CD4-positive, alpha-beta T cell treated with Interleukin-15 for 1 hour (primary cell): ENCODE measurements at regions not wholly inside any gene's neighbourhood (a gene's known extent, or its start where the extent isn't known, plus 50 kb on each side); places are given as distances from the start of the nearest gene placed in this dataset.

Source experiments
- DNase-seq: peaks from one replicate; pipeline ENCODE4 v3.0.0-alpha.2; 2020

DNA sequence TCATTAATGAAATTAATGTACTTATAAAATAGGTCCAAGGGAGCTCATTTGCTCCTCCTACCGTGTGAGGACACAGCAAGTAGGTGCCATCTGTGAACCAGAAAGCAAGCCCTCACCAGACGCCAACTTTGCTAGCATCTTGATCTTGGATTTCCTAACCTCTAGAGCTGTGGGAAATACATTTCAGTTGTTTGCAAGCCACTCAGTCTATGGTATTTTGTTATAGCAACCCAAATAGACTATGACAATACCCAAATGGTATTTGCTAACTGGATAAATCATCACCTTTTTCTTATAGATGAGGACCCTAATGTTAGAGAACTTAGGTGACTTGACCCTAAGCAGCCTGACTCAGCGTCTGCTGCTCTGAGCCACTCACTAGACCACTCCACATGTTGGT lies 379.6 kb downstream of the HRH4 start:
- no peak for DNase-seq

DNA sequence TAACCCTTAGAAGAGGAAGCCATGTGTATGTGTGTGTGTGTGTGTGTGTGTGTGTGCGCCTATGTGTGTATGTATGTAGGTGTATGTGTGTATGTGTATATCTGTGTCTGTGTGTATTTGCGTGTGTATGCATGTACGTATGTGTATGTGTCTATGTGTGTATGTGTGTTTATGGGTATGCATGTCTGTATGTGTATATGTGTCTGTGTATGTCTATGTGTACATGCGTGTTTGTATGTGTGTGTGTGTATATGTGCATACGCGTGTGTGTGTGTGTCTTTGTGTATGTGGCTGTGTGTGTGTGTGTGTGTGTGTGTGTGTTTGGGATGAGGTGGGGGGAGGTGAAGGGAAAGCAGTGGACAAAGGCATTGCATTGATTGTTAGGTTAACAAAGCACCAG lies 380.2 kb downstream of the HRH4 start:
- no peak for DNase-seq

DNA sequence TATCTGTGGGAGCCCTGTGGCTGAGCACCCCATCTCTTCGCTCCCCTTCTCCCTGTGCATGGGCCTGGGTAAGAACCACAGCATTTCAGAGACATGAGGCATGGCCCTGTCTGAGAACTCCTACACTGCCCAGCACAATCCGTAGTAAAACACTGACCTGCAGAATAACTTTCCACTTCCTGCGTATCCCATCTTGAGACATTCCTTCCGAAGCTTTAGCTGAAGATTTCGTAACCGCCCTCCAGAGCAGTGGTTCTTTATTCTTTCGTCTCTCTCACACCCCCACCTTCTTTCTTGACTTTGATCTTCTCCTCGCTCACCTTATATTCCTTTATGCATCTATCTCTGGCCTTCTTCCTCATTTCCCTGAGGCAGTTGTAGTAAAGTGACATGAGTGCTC lies 381.1 kb downstream of the HRH4 start:
- no peak for DNase-seq

DNA sequence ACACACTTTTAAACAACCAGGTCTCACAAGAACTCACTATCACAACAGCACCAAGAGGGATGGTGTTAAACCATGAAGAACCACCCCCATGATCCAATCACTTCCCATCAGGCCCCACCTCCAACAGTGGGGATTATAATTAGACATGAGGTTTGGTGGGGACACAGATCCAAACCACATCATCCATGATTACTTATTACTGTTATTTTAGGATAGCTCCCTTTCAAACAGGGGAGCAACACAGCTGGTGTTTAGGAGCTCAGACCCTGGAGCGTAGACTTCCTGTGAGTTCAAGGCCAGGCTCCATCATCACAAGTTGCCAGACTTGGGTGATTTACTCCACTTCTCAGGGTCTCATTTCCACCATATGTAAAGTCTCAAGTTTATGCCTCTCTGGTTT lies 382.7 kb downstream of the HRH4 start:
- no peak for DNase-seq

DNA sequence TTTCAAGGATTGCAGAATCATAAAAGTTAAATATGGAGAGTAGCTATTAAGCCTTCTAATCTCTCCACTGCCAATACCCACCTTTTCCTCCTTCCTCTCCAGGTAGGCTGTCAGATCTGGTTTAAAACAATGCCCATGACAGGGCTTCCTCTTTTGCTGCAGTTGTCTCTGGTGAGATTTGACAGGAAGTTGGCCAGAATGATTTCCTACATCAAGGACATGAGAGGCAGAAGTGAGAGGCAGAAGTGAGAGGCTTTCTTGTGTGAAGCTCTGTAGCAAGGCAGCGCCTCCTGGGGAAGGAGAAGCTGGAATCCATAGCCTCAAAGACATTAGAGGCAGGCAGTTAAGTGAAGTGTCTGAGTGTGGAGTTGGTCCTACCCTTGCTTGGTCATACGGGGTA lies 385.7 kb downstream of the HRH4 start:
- DNase-seq = no peak

DNA sequence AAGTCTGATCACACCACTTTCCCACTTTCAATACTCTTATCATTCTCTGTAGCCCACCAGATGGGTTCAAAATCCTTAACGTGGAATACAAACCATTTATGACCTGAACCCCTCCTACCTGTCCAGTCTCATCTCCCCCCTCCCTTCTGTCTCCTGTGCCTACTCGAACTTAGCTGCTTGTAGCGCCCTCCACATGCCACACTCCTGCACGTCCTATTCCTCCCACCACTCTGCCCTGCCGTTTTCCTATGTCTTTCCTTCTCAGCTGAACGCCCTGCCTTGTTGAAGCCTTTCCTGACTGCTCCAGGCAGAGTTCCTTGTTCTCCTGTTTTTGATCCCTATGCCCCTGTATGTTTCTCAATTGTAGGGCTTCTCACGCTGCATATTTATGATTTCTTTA lies 390.1 kb downstream of the HRH4 start:
- no peak for DNase-seq

DNA sequence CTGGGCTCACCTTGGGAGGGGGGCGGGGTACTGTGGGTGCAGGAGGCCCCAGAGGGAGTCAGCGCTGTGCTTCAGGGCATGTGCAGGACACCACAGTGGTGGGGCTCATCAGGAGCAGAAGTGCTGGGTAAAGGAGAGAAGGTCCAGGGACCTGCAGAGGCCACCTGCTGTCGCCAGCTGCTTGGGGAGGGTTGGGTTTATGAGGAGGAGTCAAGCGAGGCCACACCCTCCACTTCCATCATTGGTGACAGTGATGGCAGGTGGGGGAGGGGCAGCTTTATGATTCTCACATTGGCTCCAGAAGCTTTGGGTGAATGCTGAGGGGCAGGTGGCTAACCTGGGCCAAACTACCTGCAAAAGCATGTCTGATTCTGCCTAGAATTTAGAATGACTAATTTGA lies 392.6 kb downstream of the HRH4 start:
- no peak for DNase-seq

DNA sequence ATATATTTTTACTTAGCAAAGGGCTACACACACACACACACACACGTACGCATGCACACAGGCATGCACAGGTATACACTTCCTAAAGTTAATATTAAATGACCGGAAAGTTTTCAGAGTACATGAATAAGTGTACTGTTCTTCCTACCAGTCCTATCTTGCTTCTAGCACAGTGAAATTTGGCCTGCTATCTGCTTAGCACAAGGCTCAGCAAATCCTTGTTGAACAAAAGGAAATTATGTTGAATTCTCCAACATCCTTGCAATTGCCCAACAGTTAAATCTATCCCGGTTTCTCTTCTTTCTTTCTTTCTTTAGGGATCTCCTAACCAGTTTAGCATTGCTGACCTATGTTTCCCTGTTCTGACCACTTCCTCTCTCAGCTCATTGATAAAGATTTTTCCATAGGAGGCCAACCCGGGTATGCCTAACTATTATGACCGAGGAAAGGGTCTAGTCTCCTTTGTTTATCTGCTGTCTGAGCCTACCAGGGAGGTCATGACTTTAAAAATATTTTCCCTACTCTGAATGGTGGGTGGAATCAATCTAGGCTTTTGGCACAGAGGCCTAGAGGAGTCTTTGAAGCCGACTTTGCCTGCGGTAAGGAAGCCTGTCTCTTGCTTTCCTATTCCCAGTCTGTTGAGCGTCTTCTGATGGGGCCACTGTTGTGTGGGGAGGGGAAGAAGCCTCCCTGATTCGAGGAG lies 400.7 kb downstream of the HRH4 start:
- no peak for DNase-seq

DNA sequence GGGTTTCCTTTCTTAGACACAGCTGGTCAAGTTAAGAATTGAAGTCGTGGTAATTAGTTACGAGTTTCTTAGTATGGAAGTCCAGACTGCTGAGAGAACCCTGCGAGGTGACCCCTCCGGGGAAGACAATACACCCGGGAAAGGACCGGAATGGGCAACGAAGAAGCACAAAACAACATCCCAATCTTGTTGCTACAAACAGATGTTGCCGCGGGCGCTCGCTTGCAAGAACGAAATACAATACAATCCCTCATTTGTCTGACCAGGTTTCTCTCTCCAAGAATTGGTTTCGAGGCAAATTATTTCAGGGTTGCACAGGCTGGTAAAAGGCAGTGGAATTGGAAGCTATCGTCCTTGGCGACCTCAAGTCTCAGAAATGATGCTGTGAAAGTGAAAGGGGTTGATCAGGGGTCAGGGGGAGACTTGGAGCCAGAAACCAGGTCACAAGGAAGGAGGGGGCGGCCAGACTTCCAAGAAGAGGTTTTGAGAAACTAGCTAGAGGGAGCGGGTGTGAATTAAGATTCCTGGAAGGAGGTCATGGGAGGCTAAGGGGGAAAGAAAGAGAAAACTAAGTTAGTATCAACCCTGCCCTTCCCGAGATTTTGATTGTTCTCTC lies 401.9 kb downstream of the HRH4 start:
- DNase-seq = no peak

DNA sequence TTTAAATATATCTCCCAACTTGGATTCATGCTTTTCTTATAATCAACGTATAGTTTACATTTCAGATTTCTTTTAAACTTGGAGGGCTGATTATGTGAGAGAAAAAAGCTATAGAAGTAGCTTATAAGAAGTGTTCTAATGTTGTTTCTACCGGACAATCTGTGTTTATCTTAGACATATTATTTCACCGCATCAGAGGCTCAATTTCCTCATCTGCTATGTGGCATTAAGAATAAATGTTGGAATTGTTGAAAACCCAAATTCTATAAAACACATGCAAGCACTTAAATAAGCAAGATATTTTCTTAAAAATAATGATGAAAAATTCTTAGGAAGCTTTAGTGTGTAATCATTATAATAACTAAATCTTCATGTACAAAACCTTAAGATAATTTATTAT lies 407.9 kb downstream of the HRH4 start:
- no peak for DNase-seq

DNA sequence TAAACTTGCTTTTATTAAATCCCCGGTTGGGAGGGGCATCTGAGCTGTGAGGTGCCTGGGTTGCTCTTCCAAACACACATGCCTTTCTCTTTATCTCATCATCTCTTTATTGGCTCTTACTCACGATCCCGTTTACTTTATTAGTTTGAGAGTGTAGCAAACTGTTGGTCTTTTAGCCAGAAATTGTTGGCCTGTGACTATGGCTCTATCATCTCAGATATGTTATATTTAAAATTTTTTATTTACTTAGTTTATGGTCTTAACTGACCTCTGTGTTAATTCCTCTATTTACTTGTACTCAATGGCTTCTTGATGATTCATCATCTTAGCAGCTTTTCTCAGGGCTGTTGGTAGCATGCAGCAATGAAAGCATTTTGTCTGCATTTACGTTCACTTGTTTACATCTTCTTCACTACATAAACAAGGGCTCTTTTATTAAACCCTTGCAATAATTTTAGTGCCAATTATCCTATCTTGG lies 408.4 kb downstream of the HRH4 start:
- no peak for DNase-seq

DNA sequence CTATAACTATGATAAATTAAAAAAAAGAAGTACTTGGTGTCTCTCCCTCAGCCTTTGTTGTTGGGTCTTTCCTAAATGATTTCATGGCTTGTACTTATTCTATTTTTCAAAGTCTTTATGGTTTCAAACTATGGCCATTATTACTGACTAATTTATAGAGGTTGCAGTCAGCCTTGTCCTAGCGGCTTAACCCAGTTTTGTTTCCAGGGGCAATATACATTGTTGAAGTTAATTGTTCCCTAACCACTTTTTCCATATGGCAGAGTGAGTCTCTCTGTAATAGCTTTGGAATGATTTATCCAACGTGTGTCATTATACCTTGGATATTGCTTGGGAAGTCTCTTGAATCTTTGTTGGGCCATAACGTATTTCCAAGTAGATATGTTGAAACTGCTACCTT lies 408.8 kb downstream of the HRH4 start:
- DNase-seq = no peak

DNA sequence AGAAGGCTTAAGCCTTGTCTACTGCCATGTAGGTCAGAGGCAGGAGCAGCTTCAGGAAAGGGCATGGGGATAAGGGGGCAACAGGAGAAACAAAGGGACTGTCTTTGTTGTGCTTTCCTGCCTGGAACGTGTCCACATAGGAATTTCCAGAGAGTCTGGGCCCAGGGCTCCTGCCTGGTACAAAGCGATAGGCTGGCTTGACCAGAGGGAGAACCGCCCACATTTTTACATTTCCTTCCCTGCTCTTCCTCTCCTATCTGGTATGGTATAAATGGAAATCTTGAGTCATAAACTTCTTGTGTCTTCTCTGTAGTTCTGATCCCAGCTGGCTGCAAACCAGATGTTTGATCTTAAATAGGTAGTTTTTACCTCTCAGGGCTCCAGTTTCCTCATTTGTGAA lies 414.8 kb downstream of the HRH4 start:
- no peak for DNase-seq

DNA sequence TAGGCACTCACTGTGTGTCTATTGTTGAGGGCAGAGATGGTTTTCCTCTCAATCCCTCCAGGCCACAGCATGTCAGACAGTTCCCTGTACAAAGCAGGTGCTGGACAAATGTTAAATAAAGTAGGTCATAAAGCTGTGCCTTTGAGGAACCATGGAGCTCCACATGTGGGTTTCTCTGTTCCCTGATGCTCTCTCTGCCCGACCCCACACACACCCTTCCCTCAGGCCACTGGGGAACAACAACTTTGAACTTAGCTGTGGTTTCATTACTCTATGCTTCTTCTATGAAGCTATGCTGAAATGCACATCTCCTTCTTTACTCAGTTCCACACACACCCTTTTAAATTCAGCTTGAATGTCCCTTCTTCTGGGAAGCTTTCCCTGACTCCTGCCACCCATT lies 415.3 kb downstream of the HRH4 start:
- DNase-seq = no peak

DNA sequence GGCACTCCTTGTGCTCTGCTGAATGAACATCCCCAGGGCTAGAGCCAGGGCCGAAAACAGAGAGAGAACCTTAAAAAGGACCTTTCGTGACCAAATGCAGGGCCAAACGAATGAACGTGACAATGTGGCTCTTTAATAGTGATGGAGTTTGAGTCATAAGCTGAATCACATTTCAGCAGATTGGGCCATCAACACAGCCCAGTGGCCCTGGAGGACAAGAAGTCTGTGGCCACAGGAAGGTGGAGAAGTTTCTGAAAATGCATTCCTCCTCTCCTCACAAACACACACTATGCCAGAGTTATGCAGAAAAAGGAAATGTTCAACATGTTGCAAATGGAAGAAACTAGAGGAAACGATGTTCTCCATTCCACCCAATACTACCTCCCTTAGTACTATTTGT lies 415.8 kb downstream of the HRH4 start:
- DNase-seq = no peak

DNA sequence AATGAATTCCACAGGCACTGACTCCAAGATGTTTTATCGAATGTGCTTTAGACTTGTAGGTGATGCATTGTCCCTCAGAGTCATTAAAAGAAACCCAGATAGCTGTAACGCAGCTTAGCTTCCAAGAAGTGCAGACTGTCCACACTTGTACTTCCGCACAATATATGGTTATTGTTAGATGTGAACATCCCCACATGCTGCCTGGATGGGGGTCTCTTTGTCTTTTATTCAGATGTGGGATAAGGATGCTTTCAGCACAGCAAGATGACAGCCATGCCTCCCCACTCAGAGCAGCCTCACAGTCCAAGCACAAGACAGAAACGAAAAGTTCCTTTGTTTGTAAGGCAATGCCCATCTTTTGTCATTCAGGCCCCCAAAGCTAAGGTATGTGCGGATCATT lies 416.6 kb downstream of the HRH4 start:
- DNase-seq = no peak

DNA sequence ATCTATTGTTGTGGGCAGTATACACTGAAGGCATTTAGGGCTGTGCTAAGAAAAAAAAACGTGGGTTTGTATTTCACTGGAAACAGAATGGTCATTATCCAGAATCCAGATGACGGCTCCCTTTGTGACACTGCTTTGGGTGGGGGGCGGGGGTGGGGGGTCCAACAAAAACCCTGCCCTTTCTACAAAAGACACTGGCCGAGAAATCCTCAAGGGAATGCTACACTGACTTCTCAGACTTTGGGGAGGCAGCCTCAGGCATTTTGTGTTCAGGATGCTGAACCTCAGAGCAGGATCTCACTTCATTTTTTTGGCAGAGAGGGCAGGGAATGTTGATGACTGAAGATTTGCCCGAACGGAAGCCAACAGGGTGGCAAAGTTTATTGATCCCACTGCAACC lies 417.1 kb downstream of the HRH4 start:
- DNase-seq = no peak

DNA sequence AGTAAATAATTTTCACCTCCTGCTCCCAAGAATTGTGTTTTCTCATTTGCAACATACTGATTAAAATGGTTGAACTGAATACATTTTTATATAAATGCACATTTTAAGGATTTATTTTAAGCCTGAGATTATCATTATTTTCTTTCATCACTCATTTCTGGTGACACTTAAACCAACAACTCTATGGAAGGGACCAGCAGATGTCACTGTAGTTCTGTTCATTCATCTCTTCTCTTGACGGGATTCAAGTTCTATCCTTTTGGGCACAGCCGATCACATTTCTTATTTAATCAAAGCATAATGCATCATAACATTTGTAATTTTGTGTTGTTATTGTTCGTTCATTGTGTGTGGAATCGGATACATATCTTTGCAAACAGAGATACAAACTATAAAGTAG lies 417.9 kb downstream of the HRH4 start:
- DNase-seq = no peak

DNA sequence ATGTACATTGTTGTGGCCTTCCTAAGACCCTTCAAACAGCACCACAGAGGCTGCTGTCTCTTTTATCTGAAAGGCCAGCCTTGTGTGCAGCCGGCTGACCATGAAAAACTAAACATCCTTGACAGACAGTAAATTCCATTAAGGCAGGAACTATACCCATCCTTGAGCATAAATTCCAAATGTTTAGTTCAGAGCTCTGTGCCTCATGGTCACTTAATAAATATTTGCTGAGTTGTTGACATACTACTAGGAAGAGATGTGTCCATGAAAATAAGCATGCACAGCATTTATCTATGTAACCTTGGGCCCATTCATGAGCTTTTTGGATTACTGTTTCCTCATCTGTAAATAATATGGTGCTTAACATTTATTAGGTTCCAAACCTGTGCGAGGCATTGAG lies 424.8 kb downstream of the HRH4 start:
- DNase-seq = no peak

DNA sequence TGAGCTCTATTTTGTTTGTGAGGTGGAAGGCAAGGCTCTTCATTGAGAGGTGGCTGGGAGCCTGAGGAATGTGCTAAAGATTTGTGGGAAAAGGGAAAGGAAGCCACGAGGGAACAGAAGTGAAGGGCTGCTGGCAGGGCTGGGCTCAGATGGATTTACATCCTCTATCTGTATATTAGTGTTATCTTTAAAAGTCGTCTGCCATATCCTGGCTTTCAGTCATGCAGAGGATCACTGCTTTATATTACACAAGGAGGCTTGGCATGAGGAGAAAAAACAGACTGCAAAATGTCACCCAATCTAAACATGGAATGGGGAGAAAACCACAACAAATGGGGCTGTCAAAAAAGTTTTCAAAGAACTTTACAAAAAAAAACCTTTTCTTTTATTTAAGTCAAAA lies 434.4 kb downstream of the HRH4 start:
- DNase-seq = no peak

DNA sequence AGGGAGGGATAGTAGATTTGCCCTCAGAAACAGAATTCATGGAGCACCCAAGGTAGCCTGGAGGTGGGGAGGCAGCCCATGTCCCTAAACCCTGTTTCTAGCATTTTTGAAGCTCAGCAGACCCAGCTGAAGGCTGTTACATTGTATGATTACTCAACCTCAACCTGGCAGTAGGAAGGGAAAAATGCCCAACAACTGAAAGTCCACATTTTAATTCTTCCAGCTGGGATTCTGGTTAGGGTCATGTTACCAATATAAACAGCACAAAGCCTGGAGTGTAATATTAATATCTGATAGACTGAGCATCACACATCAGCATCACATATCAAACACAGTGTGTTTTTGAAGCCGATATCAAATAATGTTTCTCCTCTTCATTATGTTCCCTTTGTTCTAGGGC lies 437.0 kb downstream of the HRH4 start:
- DNase-seq = no peak

DNA sequence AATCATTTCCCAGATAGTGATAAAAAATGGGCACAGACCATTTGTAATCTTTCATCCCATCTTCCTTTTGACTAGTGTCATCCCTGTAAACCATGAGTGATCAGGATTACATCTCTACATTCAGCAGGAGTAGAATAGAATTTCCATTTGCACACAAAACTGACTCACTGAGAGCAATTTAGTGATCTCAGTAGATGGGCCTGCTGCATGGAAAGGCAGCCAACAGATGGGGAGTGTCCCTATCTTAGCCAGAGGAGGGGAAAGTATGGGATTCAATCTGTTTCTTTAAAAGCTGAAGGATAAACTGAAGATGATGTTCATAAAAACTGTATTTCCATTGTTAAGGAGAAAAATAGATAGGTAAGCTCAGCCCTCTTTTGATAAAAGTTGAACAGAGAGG lies 441.7 kb downstream of the ZNF521 start:
- no peak for DNase-seq

DNA sequence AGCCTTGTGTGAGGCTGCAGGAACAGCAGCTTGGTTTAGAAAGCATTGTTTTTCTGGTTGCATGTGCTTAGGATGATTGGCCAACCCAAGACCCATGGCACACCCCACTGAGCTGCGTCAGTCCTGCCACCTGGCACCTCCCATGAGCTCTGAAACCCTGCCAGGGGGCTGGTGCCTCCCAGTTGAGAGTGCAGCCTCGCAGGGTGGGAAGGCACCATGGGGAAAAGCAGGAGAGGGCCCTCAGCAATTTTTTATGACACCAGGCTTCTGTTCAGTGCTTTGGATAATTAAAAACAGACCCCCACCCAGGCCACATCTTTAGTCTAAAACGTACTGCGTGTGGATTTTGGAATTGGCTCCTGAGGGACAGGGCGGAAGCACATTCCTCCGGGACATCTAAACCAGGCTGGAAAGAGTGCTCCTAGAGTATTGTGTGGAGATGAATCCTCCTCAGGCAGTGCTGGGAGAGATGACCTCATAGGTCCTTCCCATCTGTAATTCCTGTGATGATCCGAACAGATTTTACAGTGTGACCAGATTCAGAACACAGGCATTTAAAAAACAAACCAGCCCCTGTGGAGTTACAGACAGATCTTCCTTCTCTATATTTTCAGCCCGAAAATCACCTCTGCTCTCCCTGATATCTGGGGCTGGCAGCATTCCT lies 438.3 kb downstream of the ZNF521 start:
- DNase-seq = no peak

DNA sequence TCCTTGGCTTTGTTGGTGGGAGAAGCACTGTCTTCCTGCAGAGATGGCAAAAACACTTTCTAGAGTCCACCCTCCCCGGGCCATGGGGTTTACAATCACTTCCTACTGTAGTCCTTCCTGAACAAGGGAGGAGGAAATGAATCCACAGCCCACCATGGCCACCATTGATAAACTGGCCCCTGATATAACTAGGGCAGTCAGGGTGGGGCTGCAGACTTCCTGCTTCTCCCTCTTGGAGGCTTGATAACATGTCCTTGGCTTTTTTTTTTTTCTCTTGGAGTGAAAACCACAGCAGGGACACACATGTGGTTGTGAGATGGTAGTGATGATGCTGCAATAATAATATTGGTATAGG lies 437.8 kb downstream of the ZNF521 start:
- DNase-seq = no peak

DNA sequence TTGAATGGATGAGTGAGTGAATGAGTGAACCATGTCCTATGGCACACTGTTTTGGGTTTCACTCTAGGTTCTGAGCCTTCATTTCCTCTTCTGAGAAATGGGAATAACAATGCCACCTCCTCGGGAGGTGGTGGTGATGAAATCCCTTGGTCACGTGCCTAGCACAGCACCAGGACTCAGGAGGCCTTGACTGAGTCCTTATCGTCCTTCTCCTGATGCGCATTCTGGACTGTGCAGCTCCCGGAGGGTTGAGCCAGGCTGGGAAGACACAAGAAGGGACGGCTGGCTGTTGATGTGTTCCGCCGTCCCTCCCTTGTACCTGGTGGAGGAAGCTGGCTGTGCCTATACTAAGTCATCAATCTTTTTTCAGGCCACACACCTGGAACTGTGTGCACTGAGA lies 437.3 kb downstream of the ZNF521 start:
- no peak for DNase-seq
